ENCODE measurements at regions not wholly inside any gene's neighbourhood (a gene's known extent, or its start where the extent isn't known, plus 50 kb on each side); places are given as distances from the start of the nearest gene placed in this dataset.

GRCh38 chr2:204203704-204204103 is 267.1 kb downstream of the ICOS start:
- no peak for DNase-seq (ENCODE audit: low spot score)
- intact Hi-C loops (cut with DNase I): no loop called here

GRCh38 chr2:204205082-204205481 is 268.5 kb downstream of the ICOS start:
- DNase-seq (ENCODE audit: low spot score): no peak
- intact Hi-C loops (cut with DNase I): no loop called here

GRCh38 chr2:204205538-204205937 is 269.0 kb downstream of the ICOS start:
- intact Hi-C loops (cut with DNase I): no loop called here
- DNase-seq (ENCODE audit: low spot score): no peak

- DNase-seq (ENCODE audit: low spot score): no peak
- intact Hi-C loops (cut with DNase I): no loop called here
These were observed 271.3 kb downstream of the ICOS start for GRCh38 chr2:204207866-204208265.

GRCh38 chr2:204213588-204213987 is 277.0 kb downstream of the ICOS start:
- intact Hi-C loops (cut with DNase I): no loop called here
- no peak for DNase-seq (ENCODE audit: low spot score)

- DNase-seq (ENCODE audit: low spot score): no peak
- intact Hi-C loops (cut with DNase I): no loop called here
These were observed 281.5 kb downstream of the ICOS start for GRCh38 chr2:204218040-204218439.

GRCh38 chr2:204219196-204219595 is 282.6 kb downstream of the ICOS start:
- intact Hi-C loops (cut with DNase I): no loop called here
- no peak for DNase-seq (ENCODE audit: low spot score)

- no peak for DNase-seq (ENCODE audit: low spot score)
- intact Hi-C loops (cut with DNase I): no loop called here
These were observed 284.3 kb downstream of the ICOS start for GRCh38 chr2:204220896-204221295.

- DNase-seq (ENCODE audit: low spot score): no peak
- intact Hi-C loops (cut with DNase I): no loop called here
These were observed 286.5 kb downstream of the ICOS start for GRCh38 chr2:204223046-204223445.

- intact Hi-C loops (cut with DNase I): no loop called here
- DNase-seq (ENCODE audit: low spot score): no peak
These were observed 287.0 kb downstream of the ICOS start for GRCh38 chr2:204223544-204223943.

GRCh38 chr2:204225671-204226073 is 289.1 kb downstream of the ICOS start:
- DNase-seq (ENCODE audit: low spot score): no peak
- intact Hi-C loops (cut with DNase I): no loop called here

- intact Hi-C loops (cut with DNase I): no loop called here
- DNase-seq (ENCODE audit: low spot score): no peak
These were observed 289.8 kb downstream of the ICOS start for GRCh38 chr2:204226305-204226880.

- intact Hi-C loops (cut with DNase I): no loop called here
- no peak for DNase-seq (ENCODE audit: low spot score)
These were observed 291.8 kb downstream of the ICOS start for GRCh38 chr2:204228169-204228886.

- no peak for DNase-seq (ENCODE audit: low spot score)
- intact Hi-C loops (cut with DNase I): no loop called here
These were observed 297.7 kb downstream of the ICOS start for GRCh38 chr2:204234248-204234647.

- intact Hi-C loops (cut with DNase I): no loop called here
These were observed 298.3 kb downstream of the ICOS start for GRCh38 chr2:204234879-204235278.

GRCh38 chr2:204237416-204237815 is 300.9 kb downstream of the ICOS start:
- intact Hi-C loops (cut with DNase I): no loop called here
- DNase-seq (ENCODE audit: low spot score): no peak

More at GRCh38 chr2:204234879-204235278, 298.3 kb downstream of the ICOS start:
- DNase-seq (ENCODE audit: low spot score): no peak

- intact Hi-C loops (cut with DNase I): no loop called here
- no peak for DNase-seq (ENCODE audit: low spot score)
These were observed 303.0 kb downstream of the ICOS start for GRCh38 chr2:204239411-204240165.

GRCh38 chr2:204240961-204241360 is 304.3 kb upstream of the PARD3B start:
- intact Hi-C loops (cut with DNase I): no loop called here
- DNase-seq (ENCODE audit: low spot score): no peak

GRCh38 chr2:204249437-204249836 is 295.8 kb upstream of the PARD3B start:
- no peak for DNase-seq (ENCODE audit: low spot score)

GRCh38 chr2:204250692-204251091 is 294.6 kb upstream of the PARD3B start:
- intact Hi-C loops (cut with DNase I): no loop called here

More at GRCh38 chr2:204249437-204249836, 295.8 kb upstream of the PARD3B start:
- intact Hi-C loops (cut with DNase I): loop anchor here in 1 of 2 donors (5.0 kb wide), 1 partner anchor 1433 kb away; the partner anchor contains the start of gene NRP2

More at GRCh38 chr2:204250692-204251091, 294.6 kb upstream of the PARD3B start:
- DNase-seq (ENCODE audit: low spot score): no peak
